ENCODE measurements at regions not wholly inside any gene's neighbourhood (a gene's known extent, or its start where the extent isn't known, plus 50 kb on each side); places are given as distances from the start of the nearest gene placed in this dataset.

DNA sequence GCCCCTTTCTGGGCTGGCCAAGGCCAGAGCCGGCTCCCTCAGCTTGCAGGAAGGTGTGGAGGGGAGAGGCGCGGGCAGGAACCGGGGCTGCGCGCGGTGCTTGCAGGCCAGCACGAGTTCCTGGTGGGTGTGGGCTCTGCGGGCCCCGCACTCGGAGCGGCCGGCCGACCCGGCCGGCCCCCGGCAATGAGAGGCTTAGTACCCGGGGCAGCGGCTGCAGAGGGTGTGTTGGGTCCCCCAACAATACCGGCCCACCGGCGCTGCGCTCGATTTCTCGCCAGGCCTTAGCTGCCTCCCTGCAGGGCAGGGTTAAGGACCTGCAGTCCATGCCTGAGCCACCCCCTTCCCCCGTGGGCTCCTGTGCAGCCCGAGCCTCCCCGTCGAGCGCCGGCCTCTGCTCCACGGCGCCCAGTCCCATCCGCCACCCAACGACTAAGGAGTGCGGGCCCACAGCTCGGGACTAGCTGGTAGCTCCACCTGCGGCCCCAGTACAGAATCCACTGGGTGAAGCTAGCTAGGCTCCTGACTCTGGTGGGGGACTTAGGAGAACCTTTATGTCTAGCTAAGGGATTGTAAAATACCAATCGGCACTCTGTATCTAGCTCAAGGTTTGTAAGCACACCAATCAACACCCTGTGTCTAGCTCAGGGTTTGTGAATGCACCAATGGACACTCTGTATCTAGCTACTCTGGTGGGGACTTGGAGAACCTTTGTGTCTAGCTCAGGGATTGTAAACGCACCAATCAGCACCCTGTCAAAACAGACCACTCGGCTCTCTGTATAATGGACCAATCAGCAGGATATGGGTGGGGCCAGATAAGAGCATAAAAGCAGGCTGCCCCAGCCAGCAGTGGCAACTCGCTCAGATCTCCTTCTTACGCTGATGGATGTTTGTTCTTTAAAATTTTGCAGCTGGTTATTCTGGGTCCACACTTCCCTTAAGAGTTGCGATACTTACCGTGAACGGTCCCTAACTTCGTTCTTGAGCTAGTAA, 167.4 kb upstream of the RREB1 start:
- no peaks in the 10 kb centered on the region for H3K27me3 ChIP-seq (ENCODE audit: insufficient read depth, low read depth, severe bottlenecking)
- no peak for DNase-seq
- no peak overlapping the region for H3K27ac ChIP-seq
- H3K9me3 ChIP-seq (ENCODE audit: severe bottlenecking) = peaks cover 6% of the 10 kb centered on the region
- no peak overlapping the region for H3K4me3 ChIP-seq (ENCODE audit: low read depth, low read length)
- TF ChIP-seq, protein P1, sequence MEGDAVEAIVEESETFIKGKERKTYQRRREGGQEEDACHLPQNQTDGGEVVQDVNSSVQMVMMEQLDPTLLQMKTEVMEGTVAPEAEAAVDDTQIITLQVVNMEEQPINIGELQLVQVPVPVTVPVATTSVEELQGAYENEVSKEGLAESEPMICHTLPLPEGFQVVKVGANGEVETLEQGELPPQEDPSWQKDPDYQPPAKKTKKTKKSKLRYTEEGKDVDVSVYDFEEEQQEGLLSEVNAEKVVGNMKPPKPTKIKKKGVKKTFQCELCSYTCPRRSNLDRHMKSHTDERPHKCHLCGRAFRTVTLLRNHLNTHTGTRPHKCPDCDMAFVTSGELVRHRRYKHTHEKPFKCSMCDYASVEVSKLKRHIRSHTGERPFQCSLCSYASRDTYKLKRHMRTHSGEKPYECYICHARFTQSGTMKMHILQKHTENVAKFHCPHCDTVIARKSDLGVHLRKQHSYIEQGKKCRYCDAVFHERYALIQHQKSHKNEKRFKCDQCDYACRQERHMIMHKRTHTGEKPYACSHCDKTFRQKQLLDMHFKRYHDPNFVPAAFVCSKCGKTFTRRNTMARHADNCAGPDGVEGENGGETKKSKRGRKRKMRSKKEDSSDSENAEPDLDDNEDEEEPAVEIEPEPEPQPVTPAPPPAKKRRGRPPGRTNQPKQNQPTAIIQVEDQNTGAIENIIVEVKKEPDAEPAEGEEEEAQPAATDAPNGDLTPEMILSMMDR (IDR thresholded peaks at IDR 0.05; ENCODE audit: low read depth, low read length) = no peak
- H3K36me3 ChIP-seq = no peaks in the 10 kb centered on the region

DNA sequence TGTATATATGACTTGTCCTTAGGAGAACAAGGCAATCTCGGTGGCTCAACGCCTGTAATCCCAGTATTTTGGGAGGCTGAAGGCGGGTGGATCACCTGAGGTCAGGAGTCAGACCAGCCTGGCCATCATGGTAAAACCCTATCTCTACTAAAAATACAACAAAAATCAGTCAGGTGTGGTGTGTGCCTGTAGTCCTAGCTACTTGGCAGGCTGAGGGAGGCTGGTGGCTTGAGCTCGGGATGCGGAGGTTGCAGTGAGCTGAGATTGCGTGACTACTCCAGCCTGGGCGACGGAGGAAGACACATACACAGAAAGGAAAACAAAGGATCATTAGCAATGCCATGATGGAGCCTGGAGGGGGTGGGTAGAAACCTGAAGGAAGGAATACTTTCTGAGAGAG, 166.6 kb upstream of the RREB1 start:
- Histone ChIP-seq H3K27me3 (ENCODE audit: insufficient read depth, low read depth, severe bottlenecking) (no peaks in the 10 kb centered on the region), H3K27ac (no peak overlapping the region), H3K36me3 (no peaks in the 10 kb centered on the region), H3K9me3 (ENCODE audit: severe bottlenecking) (peaks cover 6% of the 10 kb centered on the region), H3K4me3 (ENCODE audit: low read depth, low read length) (no peak overlapping the region)
- TF ChIP-seq, protein P1 (IDR thresholded peaks at IDR 0.05; ENCODE audit: low read depth, low read length) = no peak
- DNase-seq = no peak

DNA sequence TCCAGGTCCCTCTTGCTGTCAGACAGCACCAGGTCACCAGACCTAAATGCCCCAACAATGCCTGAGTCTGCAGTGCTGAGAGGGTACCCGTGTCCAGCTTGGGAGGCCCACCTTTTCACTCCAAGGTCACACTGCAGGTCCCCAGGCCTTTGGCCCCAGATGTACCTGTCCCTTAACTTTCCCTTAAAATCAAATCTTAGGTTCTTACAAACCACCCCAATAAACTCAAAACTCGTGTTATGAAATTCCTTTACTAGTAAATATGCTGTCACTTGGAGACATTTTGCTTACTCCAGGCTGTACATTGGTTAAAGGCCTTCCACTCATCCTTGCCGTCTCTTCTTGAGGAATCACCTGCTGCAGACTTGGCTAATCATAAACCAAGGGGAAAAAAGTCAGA, 165.7 kb upstream of the RREB1 start:
- no peak overlapping the region for H3K27ac ChIP-seq
- no peak for DNase-seq

DNA sequence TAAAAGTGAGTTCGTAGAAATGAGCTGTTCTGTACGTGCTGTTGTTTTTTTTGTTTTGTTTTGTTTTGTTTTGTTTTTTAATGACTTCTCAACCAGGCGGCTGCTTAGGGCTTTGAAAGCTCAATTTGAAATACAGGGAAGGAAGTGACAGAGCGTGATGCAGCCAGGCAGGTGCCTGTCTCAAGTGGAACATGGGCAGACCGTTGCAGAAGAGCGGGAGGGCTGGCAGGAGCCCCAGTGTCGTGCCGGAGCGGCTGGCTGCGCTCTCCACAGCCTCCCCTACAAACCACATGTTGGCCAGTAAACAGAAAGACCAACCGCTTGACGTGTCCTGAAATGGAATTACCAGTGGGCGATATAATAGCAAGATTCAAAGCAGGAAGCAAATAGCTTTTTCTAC, 164.9 kb upstream of the RREB1 start:
- Histone ChIP-seq H3K4me3 (ENCODE audit: low read depth, low read length) (no peak overlapping the region), H3K9me3 (ENCODE audit: severe bottlenecking) (peaks cover 6% of the 10 kb centered on the region), H3K27ac (no peak overlapping the region), H3K36me3 (no peaks in the 10 kb centered on the region), H3K27me3 (ENCODE audit: insufficient read depth, low read depth, severe bottlenecking) (no peaks in the 10 kb centered on the region)
- TF ChIP-seq, protein P1 (IDR thresholded peaks at IDR 0.05; ENCODE audit: low read depth, low read length) = no peak
- DNase-seq = no peak

More for the DNA sequence above, 165.7 kb upstream of the RREB1 start:
- H3K36me3 ChIP-seq = no peaks in the 10 kb centered on the region
- H3K27me3 ChIP-seq (ENCODE audit: insufficient read depth, low read depth, severe bottlenecking) = no peaks in the 10 kb centered on the region
- H3K4me3 ChIP-seq (ENCODE audit: low read depth, low read length) = no peak overlapping the region
- H3K9me3 ChIP-seq (ENCODE audit: severe bottlenecking) = peaks cover 6% of the 10 kb centered on the region
- TF ChIP-seq, protein P1 (IDR thresholded peaks at IDR 0.05; ENCODE audit: low read depth, low read length) = no peak

DNA sequence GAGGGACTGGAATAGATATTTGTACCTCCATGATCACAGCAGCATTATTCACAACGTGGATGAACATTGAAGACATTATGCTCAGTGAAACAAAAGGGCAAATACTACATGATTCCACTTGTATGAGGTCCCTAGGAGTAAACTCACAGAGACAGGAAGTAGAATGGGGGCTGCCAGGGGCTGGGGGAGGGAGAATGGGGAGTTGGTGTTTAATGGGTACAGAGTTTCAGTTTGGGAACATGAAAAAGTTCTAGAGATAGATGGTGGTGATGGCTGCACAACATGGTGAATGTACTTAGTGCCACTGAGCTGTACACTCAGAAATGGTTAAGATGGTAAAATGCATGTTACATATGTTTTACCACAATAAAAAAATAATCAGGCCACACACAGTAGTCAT, 164.3 kb upstream of the RREB1 start:
- TF ChIP-seq, protein P1 (IDR thresholded peaks at IDR 0.05; ENCODE audit: low read depth, low read length) = no peak
- peaks cover 9% of the 10 kb centered on the region for H3K9me3 ChIP-seq (ENCODE audit: severe bottlenecking)
- no peak overlapping the region for H3K4me3 ChIP-seq (ENCODE audit: low read depth, low read length)
- no peak for DNase-seq
- no peaks in the 10 kb centered on the region for H3K36me3 ChIP-seq
- no peak overlapping the region for H3K27ac ChIP-seq
- no peaks in the 10 kb centered on the region for H3K27me3 ChIP-seq (ENCODE audit: insufficient read depth, low read depth, severe bottlenecking)

Measured in WERI-Rb-1 (cell line).